Heart left ventricle (tissue), 16 donors: ENCODE measurements at regions not wholly inside any gene's neighbourhood (a gene's known extent, or its start where the extent isn't known, plus 50 kb on each side); places are given as distances from the start of the nearest gene placed in this dataset.
A peak's percentile ranks its signal among the peaks of the same experiment; 100 is the strongest.

Experiments
- ATAC-seq, 4 donors: fragments of 200-7000 bp; cut with Tn5 transposase; one replicate each; pipeline ENCODE4 v1.9.1; 2020 to 2022; ENCODE audit warnings: moderate library complexity in 4 of 4, mild to moderate bottlenecking in 3 of 4, moderate number of reproducible peaks in 1 of 4
- DNase-seq, 5 donors: peaks; one replicate each; pipeline ENCODE4 v3.0.0-alpha.2; 2020
- H3K27ac ChIP-seq, 12 donors: fragments of 200-600 bp; sonication (generic) in 4 of 12; one replicate each; pipeline versions ENCODE4 v1.5.0 to v1.8.0; 2016 to 2022; ENCODE audit warnings: mild to moderate bottlenecking in 2 of 12
- H3K27me3 ChIP-seq, 9 donors: fragments of 200-600 bp; sonication (generic) in 2 of 9; one replicate each; pipeline versions ENCODE4 v1.5.1 to v1.8.0; 2016 to 2022; ENCODE audit warnings: mild to moderate bottlenecking in 3 of 9
- H3K36me3 ChIP-seq, 9 donors: fragments of 200-600 bp; sonication (generic) in 2 of 9; one replicate each; pipeline versions ENCODE4 v1.5.0 to v1.8.0; 2018 to 2022; ENCODE audit warnings: mild to moderate bottlenecking in 2 of 9
- H3K4me1 ChIP-seq, 12 donors: fragments of 200-600 bp; sonication (generic) in 4 of 12; one replicate each; pipeline versions ENCODE4 v1.5.0 to v1.8.0; 2016 to 2022; ENCODE audit warnings: mild to moderate bottlenecking in 3 of 12
- H3K4me3 ChIP-seq, 12 donors: fragments of 200-600 bp; sonication (generic) in 4 of 12; one replicate each; pipeline versions ENCODE4 v1.5.0 to v1.8.0; 2017 to 2022; ENCODE audit warnings: mild to moderate bottlenecking in 9 of 12, moderate library complexity in 4 of 12
- H3K9me3 ChIP-seq, 12 donors: fragments of 200-600 bp; sonication (generic) in 4 of 12; one replicate each; pipeline versions ENCODE4 v1.5.0 to v1.8.0; 2016 to 2022; ENCODE audit warnings: mild to moderate bottlenecking in 1 of 12
- CTCF ChIP-seq, 12 donors: fragments of 200-600 bp; sonication (generic) in 4 of 12; IDR thresholded peaks; one replicate each; pipeline versions ENCODE4 v1.5.0 to v1.8.0; 2018 to 2022; ENCODE audit warnings: antibody characterized with exemption in 12 of 12, mild to moderate bottlenecking in 5 of 12
- POLR2A ChIP-seq, 2 donors: fragments of 450-650 bp; IDR thresholded peaks; one replicate each; pipeline ENCODE4 v1.6.1; 2017; ENCODE audit warnings: antibody characterized with exemption in 2 of 2, mild to moderate bottlenecking in 2 of 2, moderate library complexity in 2 of 2
- WGBS, 4 donors: extraction: QIAGEN DNeasy Blood & Tissue Kit in 2 of 4; methylation state at CpG; one replicate each; pipeline versions ENCODE4 v1.1.5 to v1.1.7; 2013 to 2018; 5-methylcytosine and 5-hydroxymethylcytosine counted together
- intact Hi-C, 10 donors: fragments of 100-400 bp; cut with DNase I; formaldehyde crosslinking; loops; one replicate each; pipeline versions ENCODE4 v1.11.1 to v1.14.2; 2022
- donor health status: ischemic (EF 13 %, LVEDD 7.1; RV severe dilation, severe dysfunction).
- donor health status: healthy with polysubstance abuse.
- donor health status: DM: no; HTN: yes; CAD: no.
- donor health status: DM: no; HTN: no; CAD: no.
- donor health status: ischemic (EF 25% LVEDD 6.9; RV normal size, moderate dysfunction).
- donor health status: ischemic (EF 25% LVEDD 5.7; RV mildly dilated, moderate dysfunction).
- donor health status: healthy.
- donor health status: DM: yes; HTN: yes; CAD: no.
- donor health status: ischemic (EF 35%, LVEDD 5.7; RV mildly dilated, moderate dysfunction).
- donor health status: nonischemic (EF 11% LVEDD 7.7; RV severe dilation, severe dysfunction).
- donor health status: DM: yes; HTN: yes; CAD: no.
- donor health status: PGD.
- donor health status: ischemic (EF 29% LVEDD 5.4; RV normal size, mild dysfunction).
- donor health status: nonischemic (EF 23%, LVEDD 6.1; RV moderate dilation, normal function).

DNA sequence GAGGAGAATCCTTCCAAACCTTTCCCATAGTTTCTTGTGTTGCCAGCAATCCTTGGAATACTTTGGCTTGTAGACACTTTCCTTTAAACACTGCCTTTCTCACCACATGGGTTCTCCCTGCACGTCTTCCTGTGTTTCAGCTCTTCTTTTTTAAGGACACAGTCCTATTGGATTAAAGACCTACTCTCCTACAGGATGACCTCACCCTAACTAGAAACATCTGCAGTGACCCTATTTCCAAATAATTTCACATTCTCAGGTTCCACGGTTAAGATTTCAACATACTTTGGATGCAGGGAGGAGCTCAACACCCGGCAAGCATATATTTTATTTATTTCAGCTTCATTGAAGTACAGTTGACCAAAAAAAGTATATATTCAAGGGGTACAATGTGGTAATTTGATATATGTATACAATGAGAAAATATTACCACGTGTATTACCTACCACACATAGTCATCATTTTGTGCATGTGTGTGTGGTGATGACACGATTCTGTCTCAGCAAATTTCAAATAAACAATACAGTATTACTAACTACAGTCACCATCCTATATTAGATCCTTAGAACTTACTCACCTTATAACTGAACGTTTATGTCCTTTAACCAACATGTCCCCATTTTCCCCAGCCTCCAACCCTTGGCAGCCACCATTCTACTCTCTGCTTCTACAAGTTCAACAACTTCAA lies 745.0 kb downstream of the CBLN2 start:
- TF ChIP-seq POLR2A (IDR thresholded peaks at IDR 0.05): no peak
- no peak for TF ChIP-seq CTCF (IDR thresholded peaks at IDR 0.05)
- intact Hi-C loops: no loop called here
- WGBS, 4 donors: 62 to 69% (median 67%) methylated on average over 6 of the region's 6 CpGs

DNA sequence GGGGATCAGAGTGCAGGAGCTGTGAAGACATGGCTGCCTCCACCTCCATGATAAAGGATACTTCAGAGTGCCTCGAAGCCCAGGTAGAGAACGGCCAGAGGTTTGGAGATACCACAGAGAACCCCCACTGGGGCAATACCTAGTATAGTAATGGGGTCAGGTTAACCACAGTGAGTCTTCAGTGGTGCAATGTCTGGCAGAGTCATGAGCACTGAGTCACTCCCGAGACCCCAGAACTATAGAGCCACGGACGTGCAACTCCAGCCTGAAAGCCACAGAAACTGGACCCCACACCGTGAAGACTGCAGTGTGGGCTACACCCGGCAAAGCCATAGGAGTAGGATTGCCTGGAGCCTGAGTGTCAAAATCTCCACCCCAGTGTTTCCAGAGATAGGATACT lies 746.6 kb downstream of the CBLN2 start:
- no peaks in the 10 kb centered on the region for H3K36me3 ChIP-seq
- 69 to 84% (median 80%) methylated on average over 7 of the region's 7 CpGs for WGBS, 4 donors

More for the DNA sequence above, 745.0 kb downstream of the CBLN2 start:
- ATAC-seq: no peak
- no peaks in the 10 kb centered on the region for H3K4me1 ChIP-seq
- no peaks in the 10 kb centered on the region for H3K27me3 ChIP-seq
- H3K9me3 ChIP-seq: peaks cover 0 to 6% (median 0%) of the 10 kb centered on the region in 12 donors
- H3K36me3 ChIP-seq: no peaks in the 10 kb centered on the region
- no peak overlapping the region for H3K27ac ChIP-seq
- no peak overlapping the region for H3K4me3 ChIP-seq
- no peak for DNase-seq

GRCh38 chr18:71784777-71785176 lies 759.4 kb downstream of the CBLN2 start:
- Histone ChIP-seq H3K27ac (no peak overlapping the region), H3K27me3 (no peaks in the 10 kb centered on the region), H3K36me3 (no peaks in the 10 kb centered on the region), H3K9me3 (peaks cover 0 to 3% (median 0%) of the 10 kb centered on the region in 12 donors), H3K4me1 (no peaks in the 10 kb centered on the region), H3K4me3 (no peak overlapping the region)
- TF ChIP-seq CTCF (IDR thresholded peaks at IDR 0.05) (peak in 1 of 12 donors; percentile 15), POLR2A (IDR thresholded peaks at IDR 0.05) (no peak)
- intact Hi-C loops: no loop called here
- no peak for ATAC-seq
- DNase-seq: no peak
- 71 to 75% (median 73%) methylated on average over 4 of the region's 4 CpGs for WGBS, 4 donors

More for the DNA sequence above, 746.6 kb downstream of the CBLN2 start:
- H3K9me3 ChIP-seq: peaks cover 0 to 6% (median 0%) of the 10 kb centered on the region in 12 donors
- H3K4me1 ChIP-seq: no peaks in the 10 kb centered on the region
- H3K27ac ChIP-seq: no peak overlapping the region
- no peaks in the 10 kb centered on the region for H3K27me3 ChIP-seq
- TF ChIP-seq CTCF (IDR thresholded peaks at IDR 0.05): no peak
- no peak for TF ChIP-seq POLR2A (IDR thresholded peaks at IDR 0.05)
- no peak overlapping the region for H3K4me3 ChIP-seq
- DNase-seq (no peak), ATAC-seq (no peak)
- intact Hi-C loops: no loop called here

GRCh38 chr18:71760541-71760940 lies 783.6 kb downstream of the CBLN2 start:
- Histone ChIP-seq H3K27me3 (no peaks in the 10 kb centered on the region), H3K9me3 (peaks cover 0 to 28% (median 0%) of the 10 kb centered on the region in 12 donors), H3K4me1 (no peaks in the 10 kb centered on the region), H3K4me3 (no peak overlapping the region), H3K36me3 (no peaks in the 10 kb centered on the region), H3K27ac (no peak overlapping the region)
- WGBS, 4 donors: 67 to 73% (median 72%) methylated on average over 5 of the region's 5 CpGs
- DNase-seq (no peak), ATAC-seq (no peak)
- no peak for TF ChIP-seq CTCF (IDR thresholded peaks at IDR 0.05)
- TF ChIP-seq POLR2A (IDR thresholded peaks at IDR 0.05): no peak
- intact Hi-C loops: no loop called here
